Femur (tissue), 1 donor: ENCODE measurements at regions not wholly inside any gene's neighbourhood (a gene's known extent, or its start where the extent isn't known, plus 50 kb on each side); places are given as distances from the start of the nearest gene placed in this dataset.

ENCODE experiments used
- DNase-seq: peaks from one replicate; pipeline ENCODE4 v3.0.0-alpha.2; 2017

GRCh38 chr2:120618830-120619229, 116.8 kb upstream of the GLI2 start:
- DNase-seq = no peak

GRCh38 chr2:120619579-120619978, 116.1 kb upstream of the GLI2 start:
- DNase-seq = no peak

GRCh38 chr2:120620025-120620793, 115.5 kb upstream of the GLI2 start:
- no peak for DNase-seq

- no peak for DNase-seq
These were observed 113.4 kb upstream of the GLI2 start for GRCh38 chr2:120622159-120622869.

- DNase-seq = no peak
These were observed 112.5 kb upstream of the GLI2 start for GRCh38 chr2:120622886-120623753.

- DNase-seq = no peak
These were observed 111.5 kb upstream of the GLI2 start for GRCh38 chr2:120624061-120624737.

- no peak for DNase-seq
These were observed 110.8 kb upstream of the GLI2 start for GRCh38 chr2:120624738-120625446.

- DNase-seq = no peak
These were observed 109.7 kb upstream of the GLI2 start for GRCh38 chr2:120625865-120626560.

- no peak for DNase-seq
These were observed 109.1 kb upstream of the GLI2 start for GRCh38 chr2:120626566-120626965.

- DNase-seq = no peak
These were observed 107.4 kb upstream of the GLI2 start for GRCh38 chr2:120628248-120628647.

GRCh38 chr2:120629241-120629895, 106.3 kb upstream of the GLI2 start:
- DNase-seq = no peak

- DNase-seq = no peak
These were observed 105.5 kb upstream of the GLI2 start for GRCh38 chr2:120630031-120630701.

GRCh38 chr2:120631236-120631635, 104.4 kb upstream of the GLI2 start:
- no peak for DNase-seq

- peak; percentile 66 for DNase-seq
These were observed 103.9 kb upstream of the GLI2 start for GRCh38 chr2:120631724-120632123.

- peak; percentile 59 for DNase-seq
These were observed 102.6 kb upstream of the GLI2 start for GRCh38 chr2:120632796-120633646.

- no peak for DNase-seq
These were observed 101.1 kb upstream of the GLI2 start for GRCh38 chr2:120634533-120634932.

- DNase-seq = no peak
These were observed 100.5 kb upstream of the GLI2 start for GRCh38 chr2:120635146-120635545.

- DNase-seq = no peak
These were observed 97.8 kb upstream of the GLI2 start for GRCh38 chr2:120637847-120638246.

GRCh38 chr2:120638450-120638849, 97.2 kb upstream of the GLI2 start:
- no peak for DNase-seq
